ENCODE measurements at regions not wholly inside any gene's neighbourhood (a gene's known extent, or its start where the extent isn't known, plus 50 kb on each side); places are given as distances from the start of the nearest gene placed in this dataset.
"Not testable (repeated sequence)": the region's sequence is repeated elsewhere in the genome, so short reads cannot be mapped to it uniquely, and the experiment has no call there.

DNA sequence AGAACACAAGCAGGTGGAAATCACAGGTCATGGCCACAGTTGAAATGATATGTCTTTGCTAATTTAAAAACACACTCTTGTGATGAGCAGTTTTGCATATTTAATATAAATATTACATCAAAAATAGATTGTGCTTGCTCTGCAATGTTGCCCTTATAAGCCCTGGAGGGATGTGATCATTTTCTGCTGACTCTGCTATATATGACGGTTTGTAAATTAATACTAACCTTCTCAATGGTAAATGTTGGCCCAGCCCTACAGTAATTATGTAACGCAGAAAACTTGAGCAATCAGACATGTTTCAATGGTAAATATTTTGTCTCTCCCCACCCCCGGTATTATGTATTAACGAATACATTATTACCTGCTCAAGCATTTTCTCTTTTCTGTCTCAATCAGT, 359.5 kb upstream of the CNTN6 start:
- no peaks in the 10 kb centered on the region for H3K36me3 ChIP-seq
- H3K4me1 ChIP-seq: no peaks in the 10 kb centered on the region
- H3K9me3 ChIP-seq: no peaks in the 10 kb centered on the region
- ATAC-seq: no peak
- DNase-seq: no peak
- no peak for TF ChIP-seq POLR2A (IDR thresholded peaks at IDR 0.05)
- TF ChIP-seq, protein P1, sequence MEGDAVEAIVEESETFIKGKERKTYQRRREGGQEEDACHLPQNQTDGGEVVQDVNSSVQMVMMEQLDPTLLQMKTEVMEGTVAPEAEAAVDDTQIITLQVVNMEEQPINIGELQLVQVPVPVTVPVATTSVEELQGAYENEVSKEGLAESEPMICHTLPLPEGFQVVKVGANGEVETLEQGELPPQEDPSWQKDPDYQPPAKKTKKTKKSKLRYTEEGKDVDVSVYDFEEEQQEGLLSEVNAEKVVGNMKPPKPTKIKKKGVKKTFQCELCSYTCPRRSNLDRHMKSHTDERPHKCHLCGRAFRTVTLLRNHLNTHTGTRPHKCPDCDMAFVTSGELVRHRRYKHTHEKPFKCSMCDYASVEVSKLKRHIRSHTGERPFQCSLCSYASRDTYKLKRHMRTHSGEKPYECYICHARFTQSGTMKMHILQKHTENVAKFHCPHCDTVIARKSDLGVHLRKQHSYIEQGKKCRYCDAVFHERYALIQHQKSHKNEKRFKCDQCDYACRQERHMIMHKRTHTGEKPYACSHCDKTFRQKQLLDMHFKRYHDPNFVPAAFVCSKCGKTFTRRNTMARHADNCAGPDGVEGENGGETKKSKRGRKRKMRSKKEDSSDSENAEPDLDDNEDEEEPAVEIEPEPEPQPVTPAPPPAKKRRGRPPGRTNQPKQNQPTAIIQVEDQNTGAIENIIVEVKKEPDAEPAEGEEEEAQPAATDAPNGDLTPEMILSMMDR (IDR thresholded peaks at IDR 0.05): no peak
- no peak overlapping the region for H3K4me3 ChIP-seq
- WGBS (ENCODE audit: insufficient coverage, low coverage, low lambda C conversion rate, missing lambda C conversion rate): 42% methylated on average over 4 of the region's 4 CpGs
- intact Hi-C loops (cut with DNase I): no loop called here
- H3K27me3 ChIP-seq: no peaks in the 10 kb centered on the region
- no peak overlapping the region for H3K27ac ChIP-seq

DNA sequence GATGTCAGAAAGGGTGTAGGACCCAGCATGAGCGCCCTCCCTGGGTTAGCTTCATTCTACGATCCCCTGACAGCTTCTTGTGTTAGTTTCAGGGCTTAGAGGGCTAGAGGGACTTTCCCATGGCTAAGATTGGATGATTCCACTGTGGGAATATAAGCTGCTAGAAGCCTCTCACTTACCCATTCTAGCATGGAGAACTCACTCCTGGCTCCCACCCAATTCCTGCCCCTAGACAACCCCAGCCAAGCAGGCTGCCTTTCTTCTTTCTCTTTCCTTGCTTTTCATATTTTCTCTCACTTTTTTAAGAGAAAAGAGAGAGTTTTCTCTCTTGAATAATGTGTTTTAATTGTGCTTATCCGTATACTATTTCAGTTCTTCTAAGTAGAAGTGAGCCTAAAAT, 335.1 kb upstream of the CNTN6 start:
- no peak for DNase-seq
- intact Hi-C loops (cut with DNase I): no loop called here
- Histone ChIP-seq H3K4me1 (no peaks in the 10 kb centered on the region), H3K4me3 (no peak overlapping the region), H3K36me3 (no peaks in the 10 kb centered on the region), H3K27ac (no peak overlapping the region), H3K9me3 (no peaks in the 10 kb centered on the region), H3K27me3 (no peaks in the 10 kb centered on the region)
- 44% methylated on average over 3 of the region's 3 CpGs for WGBS (ENCODE audit: insufficient coverage, low coverage, low lambda C conversion rate, missing lambda C conversion rate)
- no peak for ATAC-seq
- no peak for TF ChIP-seq POLR2A (IDR thresholded peaks at IDR 0.05)

DNA sequence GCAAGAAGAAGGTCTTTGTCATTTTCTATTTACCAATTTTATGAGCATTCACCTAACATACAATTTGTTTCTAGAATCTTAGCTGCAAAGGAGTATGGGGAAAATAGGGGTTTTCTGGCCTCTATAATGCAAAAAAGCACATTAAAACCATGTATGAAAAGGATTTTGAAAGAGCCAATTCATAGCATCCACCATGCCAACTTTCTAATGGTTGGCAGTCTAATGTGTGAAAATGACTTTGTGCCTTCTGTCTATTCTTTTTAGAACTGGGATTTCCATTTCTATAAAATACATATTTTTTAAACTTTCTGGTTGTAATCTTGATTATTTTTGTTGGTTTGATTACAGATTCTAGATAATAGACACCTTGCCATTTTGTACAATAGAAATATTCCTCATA, 333.7 kb upstream of the CNTN6 start:
- ATAC-seq: no peak
- intact Hi-C loops (cut with DNase I): no loop called here
- H3K27me3 ChIP-seq: no peaks in the 10 kb centered on the region
- H3K4me1 ChIP-seq: no peaks in the 10 kb centered on the region
- TF ChIP-seq, protein P1 (IDR thresholded peaks at IDR 0.05): no peak
- TF ChIP-seq POLR2A (IDR thresholded peaks at IDR 0.05): no peak
- no peak for DNase-seq
- no peak overlapping the region for H3K27ac ChIP-seq
- no peak overlapping the region for H3K4me3 ChIP-seq
- no peaks in the 10 kb centered on the region for H3K36me3 ChIP-seq
- no peaks in the 10 kb centered on the region for H3K9me3 ChIP-seq

DNA sequence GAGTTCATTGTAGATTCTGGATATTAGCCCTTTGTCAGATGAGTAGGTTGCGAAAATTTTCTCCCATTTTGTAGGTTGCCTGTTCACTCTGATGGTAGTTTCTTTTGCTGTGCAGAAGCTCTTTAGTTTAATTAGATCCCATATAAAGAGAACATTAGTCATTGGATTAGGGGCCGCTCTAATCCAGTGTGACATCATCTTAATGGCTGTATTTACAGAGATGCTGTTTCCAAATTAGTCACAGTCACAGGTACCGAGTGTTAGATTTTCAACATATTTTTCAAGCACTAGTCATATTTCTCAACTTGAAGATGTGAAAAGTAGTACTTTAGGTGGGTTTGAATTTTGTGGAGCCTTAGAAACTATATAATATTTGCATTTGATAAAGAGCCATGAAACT, 319.4 kb upstream of the CNTN6 start:
- ATAC-seq; H3K4me1 ChIP-seq; H3K27ac ChIP-seq; H3K27me3 ChIP-seq; H3K36me3 ChIP-seq; DNase-seq; H3K9me3 ChIP-seq; H3K4me3 ChIP-seq; intact Hi-C loops (cut with DNase I): not testable (repeated sequence)
- WGBS (ENCODE audit: insufficient coverage, low coverage, low lambda C conversion rate, missing lambda C conversion rate): 69% methylated on average over 3 of the region's 3 CpGs

DNA sequence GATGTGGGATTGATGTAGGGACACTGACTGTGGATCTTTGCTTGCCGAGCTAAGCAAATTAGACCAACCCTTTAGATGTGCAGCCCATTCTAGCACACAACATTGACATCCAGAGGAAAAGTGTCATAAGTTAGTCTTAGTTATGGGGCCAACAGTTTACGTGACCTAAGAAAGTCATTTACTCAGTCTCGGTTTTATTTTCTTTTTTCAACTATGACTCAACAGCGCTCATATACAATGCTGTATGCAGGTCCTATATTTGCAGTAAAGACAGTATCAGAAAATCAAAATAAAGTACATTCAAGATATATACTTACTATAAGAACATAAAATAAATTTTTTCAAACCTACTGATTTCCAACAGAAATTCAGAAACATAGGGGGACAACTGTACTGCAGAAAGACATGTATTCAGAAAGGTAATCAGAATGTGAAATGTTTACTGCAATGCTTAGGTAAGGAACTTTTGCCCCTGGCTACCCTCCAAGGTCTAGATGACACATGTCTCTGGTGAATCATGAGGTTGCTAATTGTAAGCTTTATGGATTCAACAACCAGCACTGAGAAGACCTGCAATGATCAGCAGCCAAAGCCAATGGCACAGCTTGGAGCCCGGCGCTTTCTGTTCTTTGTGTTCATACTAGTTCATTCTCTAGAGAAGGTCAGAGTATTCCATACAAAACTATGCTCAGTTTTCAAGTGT, 317.5 kb upstream of the CNTN6 start:
- DNase-seq: no peak

More for the DNA sequence above, 317.5 kb upstream of the CNTN6 start:
- no peak overlapping the region for H3K27ac ChIP-seq
- WGBS (ENCODE audit: insufficient coverage, low coverage, low lambda C conversion rate, missing lambda C conversion rate): 71% methylated on average over 6 of the region's 6 CpGs
- H3K27me3 ChIP-seq: no peaks in the 10 kb centered on the region
- ATAC-seq: no peak
- no peak for TF ChIP-seq POLR2A (IDR thresholded peaks at IDR 0.05)
- TF ChIP-seq, protein P1 (IDR thresholded peaks at IDR 0.05): no peak
- no peaks in the 10 kb centered on the region for H3K4me1 ChIP-seq
- H3K9me3 ChIP-seq: no peaks in the 10 kb centered on the region
- H3K36me3 ChIP-seq: no peaks in the 10 kb centered on the region
- no peak overlapping the region for H3K4me3 ChIP-seq
- intact Hi-C loops (cut with DNase I): no loop called here

Data from right lobe of liver (tissue), 6 donors.